GM06990 (cell line): ENCODE measurements at regions not wholly inside any gene's neighbourhood (a gene's known extent, or its start where the extent isn't known, plus 50 kb on each side); places are given as distances from the start of the nearest gene placed in this dataset.

Experiments
- DNase-seq: peaks from one replicate; pipeline ENCODE4 v3.0.0-alpha.2; 2011; ENCODE audit not compliant: insufficient read length; ENCODE audit errors: extremely low read depth
- H3K27me3 ChIP-seq: replicated peaks from 2 replicates; pipeline ENCODE4 v1.6.0; 2011; ENCODE audit warnings: low read length; ENCODE audit not compliant: control insufficient read depth, insufficient read depth
- H3K36me3 ChIP-seq: 2 replicates; pipeline ENCODE4 v1.5.1; 2011; ENCODE audit warnings: low read length; ENCODE audit not compliant: control insufficient read depth, insufficient read depth
- H3K4me3 ChIP-seq: replicated peaks from 2 replicates; pipeline ENCODE4 v1.5.1; 2011; ENCODE audit warnings: low read depth, mild to moderate bottlenecking, control low read depth, low read length
- TF ChIP-seq, protein P1 (sequence below): IDR thresholded peaks from 2 replicates; pipeline ENCODE4 v1.5.1; 2011; ENCODE audit warnings: low read length, control low read depth, mild to moderate bottlenecking, inconsistent platforms; ENCODE audit not compliant: insufficient read depth, poor library complexity, severe bottlenecking

- no peak for DNase-seq
- no peaks in the 10 kb centered on the region for H3K36me3 ChIP-seq
- TF ChIP-seq, protein P1, sequence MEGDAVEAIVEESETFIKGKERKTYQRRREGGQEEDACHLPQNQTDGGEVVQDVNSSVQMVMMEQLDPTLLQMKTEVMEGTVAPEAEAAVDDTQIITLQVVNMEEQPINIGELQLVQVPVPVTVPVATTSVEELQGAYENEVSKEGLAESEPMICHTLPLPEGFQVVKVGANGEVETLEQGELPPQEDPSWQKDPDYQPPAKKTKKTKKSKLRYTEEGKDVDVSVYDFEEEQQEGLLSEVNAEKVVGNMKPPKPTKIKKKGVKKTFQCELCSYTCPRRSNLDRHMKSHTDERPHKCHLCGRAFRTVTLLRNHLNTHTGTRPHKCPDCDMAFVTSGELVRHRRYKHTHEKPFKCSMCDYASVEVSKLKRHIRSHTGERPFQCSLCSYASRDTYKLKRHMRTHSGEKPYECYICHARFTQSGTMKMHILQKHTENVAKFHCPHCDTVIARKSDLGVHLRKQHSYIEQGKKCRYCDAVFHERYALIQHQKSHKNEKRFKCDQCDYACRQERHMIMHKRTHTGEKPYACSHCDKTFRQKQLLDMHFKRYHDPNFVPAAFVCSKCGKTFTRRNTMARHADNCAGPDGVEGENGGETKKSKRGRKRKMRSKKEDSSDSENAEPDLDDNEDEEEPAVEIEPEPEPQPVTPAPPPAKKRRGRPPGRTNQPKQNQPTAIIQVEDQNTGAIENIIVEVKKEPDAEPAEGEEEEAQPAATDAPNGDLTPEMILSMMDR: no peak
- no peak overlapping the region for H3K4me3 ChIP-seq
- H3K27me3 ChIP-seq: no peaks in the 10 kb centered on the region
Measured at GRCh38 chr10:78634835-78635234, 433.9 kb upstream of the ZMIZ1 start.

- no peak overlapping the region for H3K4me3 ChIP-seq
- TF ChIP-seq, protein P1: no peak
- DNase-seq: no peak
- H3K27me3 ChIP-seq: no peaks in the 10 kb centered on the region; the same call in 1 of the 2 replicates
- H3K36me3 ChIP-seq: no peaks in the 10 kb centered on the region
Measured at GRCh38 chr10:78639629-78640028, 429.1 kb upstream of the ZMIZ1 start.

DNA sequence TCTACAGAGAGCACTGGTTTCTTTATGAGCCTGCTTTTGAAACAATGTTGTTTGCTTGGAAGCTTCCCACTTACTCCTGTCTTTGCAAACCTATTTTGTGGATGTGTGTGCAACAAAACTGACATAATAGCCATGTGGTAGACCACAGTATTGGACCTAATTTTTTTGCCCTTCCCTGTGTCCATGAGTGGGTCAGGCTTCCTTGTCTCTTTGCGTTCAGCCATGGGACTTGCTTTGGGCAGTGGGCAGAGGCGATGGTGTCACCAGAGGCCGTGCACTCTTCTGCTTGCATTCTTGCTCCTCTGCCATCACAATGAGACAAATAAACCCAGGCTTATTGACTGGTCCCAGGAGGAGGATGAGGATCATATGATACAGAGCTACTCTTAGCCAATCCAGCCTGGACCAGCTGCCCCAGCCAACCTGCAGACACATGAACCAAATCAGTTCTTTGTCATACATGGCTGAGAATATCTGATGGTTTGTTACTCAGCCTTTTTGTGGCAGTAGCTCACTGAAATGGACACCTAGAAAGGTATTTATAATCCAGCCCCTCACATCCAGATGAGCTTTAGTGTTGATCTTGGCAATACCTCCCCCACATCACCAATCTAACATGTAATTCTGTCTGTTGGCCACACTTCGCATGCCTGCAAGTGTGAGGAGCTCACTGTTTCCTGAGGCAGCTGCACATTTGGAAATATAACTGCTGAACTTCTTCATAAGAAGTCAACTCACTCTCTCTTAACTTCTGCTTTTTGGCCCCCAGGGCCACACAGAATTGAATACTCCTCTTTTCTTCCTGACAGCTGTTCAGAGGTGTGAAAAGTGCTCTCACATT, 427.8 kb upstream of the ZMIZ1 start:
- H3K36me3 ChIP-seq: no peaks in the 10 kb centered on the region
- H3K27me3 ChIP-seq: no peaks in the 10 kb centered on the region; the same call in 1 of the 2 replicates
- no peak for DNase-seq
- H3K4me3 ChIP-seq: no peak overlapping the region
- TF ChIP-seq, protein P1: no peak

- TF ChIP-seq, protein P1: no peak
- H3K36me3 ChIP-seq: no peaks in the 10 kb centered on the region
- no peaks in the 10 kb centered on the region; the same call in 1 of the 2 replicates for H3K27me3 ChIP-seq
- H3K4me3 ChIP-seq: no peak overlapping the region
- no peak for DNase-seq
Measured at GRCh38 chr10:78641693-78642092, 427.1 kb upstream of the ZMIZ1 start.

- Histone ChIP-seq H3K27me3 (no peaks in the 10 kb centered on the region; the same call in 1 of the 2 replicates), H3K36me3 (no peaks in the 10 kb centered on the region), H3K4me3 (no peak overlapping the region)
- no peak for DNase-seq
- TF ChIP-seq, protein P1: no peak
Measured at GRCh38 chr10:78642269-78642816, 426.4 kb upstream of the ZMIZ1 start.

DNA sequence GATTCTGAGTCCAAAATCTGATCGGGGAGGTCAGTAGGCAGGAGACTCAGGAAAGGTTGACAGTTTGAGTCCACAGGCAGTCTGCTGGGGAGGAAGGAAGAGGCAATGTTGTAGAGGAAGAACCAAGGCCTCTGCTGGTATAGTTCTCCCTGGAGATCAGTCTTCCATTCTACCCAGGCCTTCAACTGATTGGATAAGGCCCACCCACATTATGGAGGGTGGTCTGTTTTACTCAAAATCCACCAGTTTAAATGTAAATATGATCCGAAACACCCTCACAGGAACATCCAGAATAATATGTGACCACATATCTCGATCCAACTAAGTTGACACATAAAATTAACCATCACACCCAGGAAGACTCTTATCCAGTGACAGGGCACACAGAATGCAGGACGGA, 425.3 kb upstream of the ZMIZ1 start:
- Histone ChIP-seq H3K4me3 (no peak overlapping the region), H3K27me3 (no peaks in the 10 kb centered on the region; the same call in none of the 2 replicates), H3K36me3 (no peaks in the 10 kb centered on the region)
- no peak for DNase-seq
- TF ChIP-seq, protein P1: no peak
